ENCODE measurements at regions not wholly inside any gene's neighbourhood (a gene's known extent, or its start where the extent isn't known, plus 50 kb on each side); places are given as distances from the start of the nearest gene placed in this dataset.

DNA sequence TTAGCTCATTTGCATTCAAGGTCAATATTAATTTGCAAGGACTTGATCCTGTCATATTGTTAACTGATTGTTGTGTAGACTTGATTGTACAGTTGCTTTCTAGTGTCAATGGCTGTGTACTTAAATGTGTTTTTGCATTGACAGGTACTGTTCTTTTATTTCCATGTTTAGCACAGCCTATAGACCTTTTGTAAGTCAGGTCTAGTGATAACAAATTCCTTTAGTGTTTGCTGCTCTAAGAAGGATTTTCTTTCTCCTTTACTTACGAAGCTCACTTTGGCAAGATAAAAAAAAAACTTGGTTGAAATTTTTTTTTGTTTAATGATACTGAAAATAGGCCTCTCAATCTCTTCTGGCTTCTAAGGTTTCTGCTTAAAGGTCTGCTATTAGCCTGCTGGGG, 942.3 kb downstream of the QKI start:
- Histone ChIP-seq H2AFZ (ENCODE audit: low read length) (no peak overlapping the region), H3K9ac (ENCODE audit: low read depth, low read length, poor library complexity, severe bottlenecking) (no peak overlapping the region)
- TF ChIP-seq, protein P1, sequence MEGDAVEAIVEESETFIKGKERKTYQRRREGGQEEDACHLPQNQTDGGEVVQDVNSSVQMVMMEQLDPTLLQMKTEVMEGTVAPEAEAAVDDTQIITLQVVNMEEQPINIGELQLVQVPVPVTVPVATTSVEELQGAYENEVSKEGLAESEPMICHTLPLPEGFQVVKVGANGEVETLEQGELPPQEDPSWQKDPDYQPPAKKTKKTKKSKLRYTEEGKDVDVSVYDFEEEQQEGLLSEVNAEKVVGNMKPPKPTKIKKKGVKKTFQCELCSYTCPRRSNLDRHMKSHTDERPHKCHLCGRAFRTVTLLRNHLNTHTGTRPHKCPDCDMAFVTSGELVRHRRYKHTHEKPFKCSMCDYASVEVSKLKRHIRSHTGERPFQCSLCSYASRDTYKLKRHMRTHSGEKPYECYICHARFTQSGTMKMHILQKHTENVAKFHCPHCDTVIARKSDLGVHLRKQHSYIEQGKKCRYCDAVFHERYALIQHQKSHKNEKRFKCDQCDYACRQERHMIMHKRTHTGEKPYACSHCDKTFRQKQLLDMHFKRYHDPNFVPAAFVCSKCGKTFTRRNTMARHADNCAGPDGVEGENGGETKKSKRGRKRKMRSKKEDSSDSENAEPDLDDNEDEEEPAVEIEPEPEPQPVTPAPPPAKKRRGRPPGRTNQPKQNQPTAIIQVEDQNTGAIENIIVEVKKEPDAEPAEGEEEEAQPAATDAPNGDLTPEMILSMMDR (conservative IDR thresholded peaks at IDR 0.05; ENCODE audit: low read length), result no peak
- TF ChIP-seq EZH2phosphoT487 (IDR thresholded peaks at IDR 0.05; ENCODE audit: borderline replicate concordance), result no peak

DNA sequence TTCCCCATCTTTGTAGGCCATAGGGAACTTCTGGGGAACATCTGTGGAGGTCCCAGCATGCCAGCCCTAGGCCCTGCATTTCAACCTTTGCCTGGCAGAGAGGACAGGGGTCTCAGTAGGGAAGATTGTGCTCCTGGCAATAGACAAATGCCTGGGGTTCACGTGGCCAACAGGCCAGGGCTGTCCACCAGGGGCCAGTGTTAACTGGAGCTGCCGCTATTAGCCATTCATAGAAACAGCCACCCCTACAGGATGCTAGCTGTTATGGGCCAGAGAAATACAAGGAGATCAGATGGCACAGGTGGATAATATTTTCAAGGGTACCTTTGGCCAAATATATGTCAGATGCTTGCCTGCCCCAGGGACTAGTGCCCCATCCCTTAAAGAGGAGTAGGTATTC, 932.9 kb downstream of the QKI start:
- H3K4me1 ChIP-seq (ENCODE audit: insufficient read depth, low read length, poor library complexity, severe bottlenecking), result no peaks in the 10 kb centered on the region
- no peak overlapping the region for H3K4me2 ChIP-seq (ENCODE audit: low read depth, low read length, poor library complexity, severe bottlenecking)
- H3K36me3 ChIP-seq (ENCODE audit: insufficient read depth, low read length), result no peaks in the 10 kb centered on the region
- TF ChIP-seq EZH2phosphoT487 (IDR thresholded peaks at IDR 0.05; ENCODE audit: borderline replicate concordance), result no peak
- TF ChIP-seq, protein P1 (conservative IDR thresholded peaks at IDR 0.05; ENCODE audit: low read length), result no peak
- H3K4me3 ChIP-seq (ENCODE audit: low read length, poor library complexity, severe bottlenecking), result no peak overlapping the region
- no peak overlapping the region for H3K9ac ChIP-seq (ENCODE audit: low read depth, low read length, poor library complexity, severe bottlenecking)
- H3K9me3 ChIP-seq (ENCODE audit: insufficient read depth, low read depth, low read length), result no peaks in the 10 kb centered on the region
- no peaks in the 10 kb centered on the region for H4K20me1 ChIP-seq (ENCODE audit: insufficient read depth, low read length, poor library complexity, severe bottlenecking)
- no peaks in the 10 kb centered on the region for H3K79me2 ChIP-seq (ENCODE audit: insufficient read depth, low read length)
- H3K27me3 ChIP-seq (ENCODE audit: insufficient read depth, low read length, poor library complexity, severe bottlenecking), result no peaks in the 10 kb centered on the region
- H3F3A ChIP-seq (ENCODE audit: low read depth), result no peaks in the 10 kb centered on the region
- no peaks in the 10 kb centered on the region for H3K9me2 ChIP-seq (replicated peaks; ENCODE audit: low read depth, low read length)
- no peak overlapping the region for H2AFZ ChIP-seq (ENCODE audit: low read length)

More for the DNA sequence above, 942.3 kb downstream of the QKI start:
- no peaks in the 10 kb centered on the region for H4K20me1 ChIP-seq (ENCODE audit: insufficient read depth, low read length, poor library complexity, severe bottlenecking)
- no peaks in the 10 kb centered on the region for H3K9me3 ChIP-seq (ENCODE audit: insufficient read depth, low read depth, low read length)
- no peaks in the 10 kb centered on the region for H3K79me2 ChIP-seq (ENCODE audit: insufficient read depth, low read length)
- H3K27me3 ChIP-seq (ENCODE audit: insufficient read depth, low read length, poor library complexity, severe bottlenecking), result no peaks in the 10 kb centered on the region
- H3K4me2 ChIP-seq (ENCODE audit: low read depth, low read length, poor library complexity, severe bottlenecking), result no peak overlapping the region
- no peaks in the 10 kb centered on the region for H3K4me1 ChIP-seq (ENCODE audit: insufficient read depth, low read length, poor library complexity, severe bottlenecking)
- H3K9me2 ChIP-seq (replicated peaks; ENCODE audit: low read depth, low read length), result no peaks in the 10 kb centered on the region
- H3K36me3 ChIP-seq (ENCODE audit: insufficient read depth, low read length), result no peaks in the 10 kb centered on the region
- H3K4me3 ChIP-seq (ENCODE audit: low read length, poor library complexity, severe bottlenecking), result no peak overlapping the region
- H3F3A ChIP-seq (ENCODE audit: low read depth), result no peaks in the 10 kb centered on the region

DNA sequence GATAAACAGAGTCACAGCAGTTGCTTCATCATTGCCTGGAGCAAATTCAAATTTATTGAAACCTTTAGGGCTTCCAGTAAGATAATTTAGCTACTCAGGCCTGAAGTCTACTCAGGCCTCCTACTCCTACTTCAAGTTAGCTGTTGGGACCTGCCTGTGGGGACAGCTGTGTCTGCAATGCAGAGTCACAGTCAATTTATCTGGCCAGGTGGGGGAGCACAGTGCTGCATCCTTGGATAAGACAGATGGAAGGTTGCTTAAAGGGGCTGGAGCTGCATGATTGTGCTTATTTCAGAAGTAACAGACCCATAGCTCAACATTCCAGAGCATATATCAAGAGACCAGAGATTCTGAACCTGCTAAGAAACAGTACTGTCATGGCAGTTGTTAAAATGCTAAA, 932.1 kb downstream of the QKI start:
- TF ChIP-seq, protein P1 (conservative IDR thresholded peaks at IDR 0.05; ENCODE audit: low read length), result no peak
- no peak for TF ChIP-seq EZH2phosphoT487 (IDR thresholded peaks at IDR 0.05; ENCODE audit: borderline replicate concordance)
- H3K4me3 ChIP-seq (ENCODE audit: low read length, poor library complexity, severe bottlenecking), result no peak overlapping the region
- no peaks in the 10 kb centered on the region for H3K79me2 ChIP-seq (ENCODE audit: insufficient read depth, low read length)
- no peaks in the 10 kb centered on the region for H4K20me1 ChIP-seq (ENCODE audit: insufficient read depth, low read length, poor library complexity, severe bottlenecking)
- no peaks in the 10 kb centered on the region for H3K36me3 ChIP-seq (ENCODE audit: insufficient read depth, low read length)
- no peaks in the 10 kb centered on the region for H3K4me1 ChIP-seq (ENCODE audit: insufficient read depth, low read length, poor library complexity, severe bottlenecking)
- no peak overlapping the region for H2AFZ ChIP-seq (ENCODE audit: low read length)
- H3F3A ChIP-seq (ENCODE audit: low read depth), result no peaks in the 10 kb centered on the region
- no peaks in the 10 kb centered on the region for H3K9me2 ChIP-seq (replicated peaks; ENCODE audit: low read depth, low read length)
- H3K9me3 ChIP-seq (ENCODE audit: insufficient read depth, low read depth, low read length), result no peaks in the 10 kb centered on the region
- no peak overlapping the region for H3K9ac ChIP-seq (ENCODE audit: low read depth, low read length, poor library complexity, severe bottlenecking)
- no peak overlapping the region for H3K4me2 ChIP-seq (ENCODE audit: low read depth, low read length, poor library complexity, severe bottlenecking)
- no peaks in the 10 kb centered on the region for H3K27me3 ChIP-seq (ENCODE audit: insufficient read depth, low read length, poor library complexity, severe bottlenecking)
